NB4 (cell line): ENCODE measurements at regions not wholly inside any gene's neighbourhood (a gene's known extent, or its start where the extent isn't known, plus 50 kb on each side); places are given as distances from the start of the nearest gene placed in this dataset.
A peak's percentile ranks its signal among the peaks of the same experiment; 100 is the strongest.

ENCODE experiments used
- CTCF ChIP-seq: IDR thresholded peaks from one replicate; pipeline ENCODE4 v1.5.1; 2012; ENCODE audit warnings: low read depth, low read length
- MAX ChIP-seq: IDR thresholded peaks from 2 replicates; pipeline ENCODE4 v1.6.1; 2011; ENCODE audit warnings: low read depth, low read length
- MYC ChIP-seq: IDR thresholded peaks from 2 replicates; pipeline ENCODE4 v1.6.1; 2011; ENCODE audit warnings: low read depth, low read length
- POLR2A ChIP-seq: IDR thresholded peaks from 2 replicates; pipeline ENCODE4 v1.6.1; 2011; ENCODE audit warnings: mild to moderate bottlenecking; ENCODE audit not compliant: insufficient read length; ENCODE audit errors: extremely low read depth

GRCh38 chr5:39599721-39600431 lies 175.1 kb upstream of the DAB2 start:
- TF ChIP-seq CTCF (peak; percentile 6), POLR2A (no peak), MYC (no peak), MAX (no peak)
